Heart right ventricle (tissue), 16 donors: ENCODE measurements at regions not wholly inside any gene's neighbourhood (a gene's known extent, or its start where the extent isn't known, plus 50 kb on each side); places are given as distances from the start of the nearest gene placed in this dataset.

Source experiments
- ATAC-seq, 8 donors: fragments of 200-7000 bp; cut with Tn5 transposase; one replicate each; pipeline ENCODE4 v1.9.1; 2020; ENCODE audit warnings: mild to moderate bottlenecking in 8 of 8, moderate library complexity in 8 of 8, moderate number of reproducible peaks in 1 of 8
- DNase-seq, 2 donors: peaks; one replicate each; pipeline ENCODE4 v3.0.0-alpha.2; 2020
- H3K27ac ChIP-seq, 10 donors: fragments of 200-600 bp; sonication (generic) in 2 of 10; one replicate each; pipeline versions ENCODE4 v1.5.0 to v1.8.0; 2020 to 2022; ENCODE audit warnings: mild to moderate bottlenecking in 3 of 10
- H3K27me3 ChIP-seq, 7 donors: fragments of 200-600 bp; one replicate each; pipeline ENCODE4 v1.8.0; 2021 to 2022; ENCODE audit warnings: mild to moderate bottlenecking in 2 of 7
- H3K36me3 ChIP-seq, 9 donors: fragments of 200-600 bp; sonication (generic) in 1 of 9; one replicate each; pipeline versions ENCODE4 v1.5.0 to v1.8.0; 2020 to 2022; ENCODE audit warnings: mild to moderate bottlenecking in 2 of 9
- H3K4me1 ChIP-seq, 9 donors: fragments of 200-600 bp; sonication (generic) in 1 of 9; one replicate each; pipeline versions ENCODE4 v1.5.0 to v1.8.0; 2020 to 2022; ENCODE audit warnings: mild to moderate bottlenecking in 4 of 9
- H3K4me3 ChIP-seq, 10 donors: fragments of 200-600 bp; sonication (generic) in 2 of 10; one replicate each; pipeline versions ENCODE4 v1.5.0 to v1.8.0; 2020 to 2022; ENCODE audit warnings: mild to moderate bottlenecking in 7 of 10, moderate library complexity in 2 of 10
- H3K9me3 ChIP-seq, 11 donors: fragments of 200-600 bp in 10 of 11; sonication (generic) in 2 of 11; one replicate each; pipeline versions ENCODE4 v1.5.0 to v1.8.0; 2013 to 2022; ENCODE audit warnings: mild to moderate bottlenecking in 2 of 11, control low read depth in 1 of 11, moderate library complexity in 1 of 11
- WGBS, 2 donors: extraction: QIAGEN DNeasy Blood & Tissue Kit; methylation state at CpG; one replicate each; pipeline ENCODE4 v1.1.7; 2013; ENCODE audit warnings: inconsistent platforms in 1 of 2; 5-methylcytosine and 5-hydroxymethylcytosine counted together
- intact Hi-C, 10 donors: fragments of 100-400 bp; cut with DNase I; formaldehyde crosslinking; loops; one replicate each; pipeline versions ENCODE4 v1.11.1 to v1.14.2; 2022
- TF ChIP-seq, protein P1 (sequence below), 9 donors: fragments of 200-600 bp; sonication (generic) in 2 of 9; IDR thresholded peaks; one replicate each; pipeline versions ENCODE4 v1.5.0 to v1.8.0; 2021 to 2022; ENCODE audit warnings: antibody characterized with exemption in 9 of 9, mild to moderate bottlenecking in 5 of 9, moderate library complexity in 1 of 9
- donor health status: Arrhythmogenic right ventricular cardiomyopathy.
- donor health status: ischemic (EF 13 %, LVEDD 7.1; RV severe dilation, severe dysfunction).
- donor health status: healthy with polysubstance abuse.
- donor health status: DM: no; HTN: yes; CAD: no.
- donor health status: DM: no; HTN: no; CAD: no.
- donor health status: ischemic (EF 25% LVEDD 6.9; RV normal size, moderate dysfunction).
- donor health status: ischemic (EF 25% LVEDD 5.7; RV mildly dilated, moderate dysfunction).
- donor health status: healthy.
- donor health status: DM: yes; HTN: yes; CAD: no.
- donor health status: Ischemic cardiomyopathy.
- donor health status: ischemic (EF 35%, LVEDD 5.7; RV mildly dilated, moderate dysfunction).
- donor health status: nonischemic (EF 11% LVEDD 7.7; RV severe dilation, severe dysfunction).
- donor health status: DM: yes; HTN: yes; CAD: no.
- donor health status: PGD.
- donor health status: ischemic (EF 29% LVEDD 5.4; RV normal size, mild dysfunction).
- donor health status: nonischemic (EF 23%, LVEDD 6.1; RV moderate dilation, normal function).

- H3K27me3 ChIP-seq, result no peaks in the 10 kb centered on the region
- intact Hi-C loops, result no loop called here
- H3K4me3 ChIP-seq, result no peak overlapping the region
- TF ChIP-seq, protein P1, sequence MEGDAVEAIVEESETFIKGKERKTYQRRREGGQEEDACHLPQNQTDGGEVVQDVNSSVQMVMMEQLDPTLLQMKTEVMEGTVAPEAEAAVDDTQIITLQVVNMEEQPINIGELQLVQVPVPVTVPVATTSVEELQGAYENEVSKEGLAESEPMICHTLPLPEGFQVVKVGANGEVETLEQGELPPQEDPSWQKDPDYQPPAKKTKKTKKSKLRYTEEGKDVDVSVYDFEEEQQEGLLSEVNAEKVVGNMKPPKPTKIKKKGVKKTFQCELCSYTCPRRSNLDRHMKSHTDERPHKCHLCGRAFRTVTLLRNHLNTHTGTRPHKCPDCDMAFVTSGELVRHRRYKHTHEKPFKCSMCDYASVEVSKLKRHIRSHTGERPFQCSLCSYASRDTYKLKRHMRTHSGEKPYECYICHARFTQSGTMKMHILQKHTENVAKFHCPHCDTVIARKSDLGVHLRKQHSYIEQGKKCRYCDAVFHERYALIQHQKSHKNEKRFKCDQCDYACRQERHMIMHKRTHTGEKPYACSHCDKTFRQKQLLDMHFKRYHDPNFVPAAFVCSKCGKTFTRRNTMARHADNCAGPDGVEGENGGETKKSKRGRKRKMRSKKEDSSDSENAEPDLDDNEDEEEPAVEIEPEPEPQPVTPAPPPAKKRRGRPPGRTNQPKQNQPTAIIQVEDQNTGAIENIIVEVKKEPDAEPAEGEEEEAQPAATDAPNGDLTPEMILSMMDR (IDR thresholded peaks at IDR 0.05), result no peak
- H3K27ac ChIP-seq, result no peak overlapping the region
- H3K36me3 ChIP-seq, result no peaks in the 10 kb centered on the region
- no peaks in the 10 kb centered on the region for H3K9me3 ChIP-seq
- no peaks in the 10 kb centered on the region for H3K4me1 ChIP-seq
- DNase-seq (no peak), ATAC-seq (no peak)
- 83 to 85% methylated on average over 8 of the region's 8 CpGs for WGBS, 2 donors
Observed at GRCh38 chr2:128980475-128980874, 661.8 kb upstream of the HS6ST1 start.

DNA sequence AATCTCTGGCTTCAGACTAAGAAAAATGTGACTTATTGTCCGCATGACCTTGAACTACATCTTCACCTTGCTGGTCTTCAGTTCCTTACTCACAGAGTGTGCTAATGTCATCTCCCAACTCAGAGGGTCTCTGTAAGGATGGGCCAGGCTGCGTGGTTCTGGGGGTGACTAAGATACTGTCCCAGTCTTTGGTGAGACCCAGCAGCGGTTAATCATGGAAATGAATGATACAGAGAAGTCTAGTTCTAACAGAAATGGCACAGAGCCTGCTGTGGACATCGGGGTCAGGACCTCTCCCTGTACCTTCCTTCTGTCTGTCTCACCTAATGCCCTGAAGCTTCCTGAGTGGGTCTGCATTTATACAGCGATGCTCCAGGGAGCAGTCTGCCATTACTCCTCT lies 662.7 kb upstream of the HS6ST1 start:
- WGBS, 2 donors, result 92 to 95% methylated on average over 5 of the region's 5 CpGs
- no peaks in the 10 kb centered on the region for H3K27me3 ChIP-seq

DNA sequence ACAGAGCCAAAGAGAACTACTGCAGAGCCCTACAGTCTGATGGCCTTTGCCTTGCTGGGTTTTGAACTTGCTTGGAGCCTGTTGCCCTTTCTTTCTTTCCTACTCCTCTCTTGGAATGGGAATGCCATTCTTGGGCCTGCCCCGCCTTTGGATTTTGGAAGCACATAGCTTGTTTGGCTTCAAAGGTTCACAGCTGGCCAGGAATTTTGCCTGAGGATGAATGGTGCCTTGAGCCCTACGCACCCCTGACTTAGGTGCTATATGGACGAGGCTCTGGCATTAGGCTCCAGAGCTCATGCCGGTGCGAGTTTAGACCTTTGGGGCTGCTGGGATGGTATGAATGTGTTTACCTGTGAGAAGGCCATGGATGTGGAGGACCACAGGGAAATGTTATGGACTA lies 663.3 kb upstream of the HS6ST1 start:
- TF ChIP-seq, protein P1 (IDR thresholded peaks at IDR 0.05), result no peak
- Histone ChIP-seq H3K9me3 (no peaks in the 10 kb centered on the region), H3K36me3 (no peaks in the 10 kb centered on the region), H3K27me3 (peaks cover 0 to 3% (median 0%) of the 10 kb centered on the region in 7 donors), H3K4me3 (no peak overlapping the region), H3K27ac (no peak overlapping the region), H3K4me1 (no peaks in the 10 kb centered on the region)
- no peak for DNase-seq
- no peak for ATAC-seq
- intact Hi-C loops, result no loop called here
- WGBS, 2 donors, result 84 to 98% methylated on average over 5 of the region's 5 CpGs

More for the DNA sequence above, 662.7 kb upstream of the HS6ST1 start:
- no peaks in the 10 kb centered on the region for H3K9me3 ChIP-seq
- ATAC-seq, result no peak
- TF ChIP-seq, protein P1 (IDR thresholded peaks at IDR 0.05), result no peak
- H3K4me3 ChIP-seq, result no peak overlapping the region
- H3K4me1 ChIP-seq, result no peaks in the 10 kb centered on the region
- no peaks in the 10 kb centered on the region for H3K36me3 ChIP-seq
- intact Hi-C loops, result no loop called here
- no peak overlapping the region for H3K27ac ChIP-seq
- DNase-seq, result no peak

- ATAC-seq (no peak), DNase-seq (no peak)
- no peak overlapping the region for H3K4me3 ChIP-seq
- TF ChIP-seq, protein P1 (IDR thresholded peaks at IDR 0.05), result no peak
- no peaks in the 10 kb centered on the region for H3K36me3 ChIP-seq
- H3K9me3 ChIP-seq, result no peaks in the 10 kb centered on the region
- intact Hi-C loops, result no loop called here
- WGBS, 2 donors, result 84 to 86% methylated on average over 4 of the region's 4 CpGs
- peaks cover 0 to 4% (median 0%) of the 10 kb centered on the region in 7 donors for H3K27me3 ChIP-seq
- H3K4me1 ChIP-seq, result no peaks in the 10 kb centered on the region
- H3K27ac ChIP-seq, result no peak overlapping the region
Observed at GRCh38 chr2:128982670-128983069, 664.0 kb upstream of the HS6ST1 start.
